ENCODE measurements at regions not wholly inside any gene's neighbourhood (a gene's known extent, or its start where the extent isn't known, plus 50 kb on each side); places are given as distances from the start of the nearest gene placed in this dataset.

GRCh38 chr13:66234159-66234558 is 996.0 kb downstream of the PCDH9 start:
- TF ChIP-seq CTCF (IDR thresholded peaks at IDR 0.05; ENCODE audit: poor library complexity) (no peak), EZH2 (IDR thresholded peaks at IDR 0.05; ENCODE audit: borderline replicate concordance) (no peak)

Measured in hepatocyte (in vitro differentiated cells).